ENCODE measurements at regions not wholly inside any gene's neighbourhood (a gene's known extent, or its start where the extent isn't known, plus 50 kb on each side); places are given as distances from the start of the nearest gene placed in this dataset.

DNA sequence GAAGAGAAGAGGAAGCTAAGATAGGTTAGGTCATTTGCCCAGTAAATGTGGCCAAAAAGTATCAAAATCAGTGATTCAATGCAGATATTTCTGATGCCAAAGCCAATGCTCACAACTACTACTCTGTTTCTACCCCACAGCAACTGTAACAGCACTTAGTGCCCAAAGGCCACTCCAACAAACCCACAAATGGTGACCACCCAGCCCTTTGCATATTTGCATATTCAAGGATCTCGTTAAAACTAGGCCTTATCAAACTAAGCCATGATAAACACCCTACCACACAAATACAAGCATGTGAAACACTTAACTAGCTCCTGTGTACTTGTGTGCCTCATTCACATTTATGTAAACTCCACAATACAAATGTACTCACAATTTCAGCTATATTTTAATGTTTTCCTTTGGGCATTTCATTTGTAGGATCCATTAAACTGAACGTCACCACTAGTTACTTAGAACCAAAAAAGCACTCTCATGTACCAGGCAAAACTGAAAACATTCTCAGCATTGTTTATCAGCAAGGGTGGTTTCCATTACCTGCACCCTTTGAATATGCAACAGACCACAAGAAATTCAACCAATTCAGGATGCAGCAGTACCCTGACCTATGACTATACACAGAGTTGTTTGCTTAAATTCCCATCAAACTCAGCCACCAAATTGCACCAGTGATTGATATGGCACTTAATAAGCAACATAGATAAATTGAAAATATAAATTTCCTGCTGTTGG is 111.2 kb upstream of the STT3B start:
- no peak for DNase-seq (ENCODE audit: low read depth in 2 of 2)

DNA sequence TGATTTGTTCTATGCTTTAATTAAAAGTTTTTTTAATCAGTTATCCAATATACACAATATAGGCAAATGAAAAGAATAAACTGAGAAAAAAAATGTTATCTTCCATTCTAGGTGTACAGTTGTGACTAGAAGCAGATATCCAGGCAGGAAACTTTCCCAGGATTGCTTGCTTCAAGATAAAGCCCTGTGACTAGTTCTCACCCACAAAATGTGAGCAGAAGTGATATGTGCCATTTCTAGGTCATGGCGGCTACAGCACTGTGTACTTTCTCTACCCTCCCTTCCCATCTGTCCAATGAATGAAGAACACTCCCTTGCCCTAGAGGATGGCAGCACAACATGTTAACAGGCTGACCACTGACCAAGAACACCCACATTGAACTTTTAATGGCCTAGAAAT is 110.5 kb upstream of the STT3B start:
- no peak for DNase-seq (ENCODE audit: low read depth in 2 of 2)

DNA sequence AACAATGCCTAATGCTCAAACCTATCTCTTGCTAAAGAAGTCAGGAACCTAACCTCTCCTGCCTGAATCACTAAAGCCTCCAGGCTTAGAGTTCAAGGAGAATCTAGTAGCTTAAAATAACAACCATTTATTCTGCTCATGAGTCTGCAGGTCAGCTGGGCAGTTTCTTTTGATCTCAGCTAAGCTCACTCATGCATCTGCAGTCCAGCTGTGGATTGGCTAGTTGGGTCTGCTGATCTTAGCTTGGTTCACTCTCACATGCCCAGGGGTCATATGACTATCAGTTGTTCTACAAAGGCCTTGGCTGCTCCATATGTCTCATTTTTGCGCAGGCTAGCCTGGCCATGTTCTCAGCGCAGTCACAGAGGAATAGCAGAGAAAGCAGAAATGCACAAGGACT is 109.2 kb upstream of the STT3B start:
- DNase-seq (ENCODE audit: low read depth in 2 of 2): no peak

DNA sequence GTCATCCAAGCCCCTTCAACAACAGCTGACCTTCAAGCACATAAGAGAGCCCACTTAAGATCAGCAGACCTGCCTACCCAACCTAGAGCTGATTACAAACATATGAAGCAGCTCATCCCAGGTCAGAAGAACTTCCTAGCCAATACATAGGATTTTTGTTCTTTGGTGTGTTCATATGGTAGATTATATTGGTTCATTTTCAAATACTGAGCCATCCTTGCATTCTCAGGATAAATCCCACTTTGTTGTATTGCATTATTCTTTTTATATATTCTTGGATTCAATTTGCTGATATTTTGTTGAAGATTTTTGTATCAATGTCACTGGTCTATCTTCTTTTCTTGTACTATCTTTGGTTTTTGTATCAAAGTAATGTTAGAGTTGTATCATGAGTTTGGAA is 107.3 kb upstream of the STT3B start:
- no peak for DNase-seq (ENCODE audit: low read depth in 2 of 2)

GRCh38 chr3:31427623-31428022 is 105.1 kb upstream of the STT3B start:
- DNase-seq (ENCODE audit: low read depth in 2 of 2): no peak

GRCh38 chr3:31431321-31431720 is 101.4 kb upstream of the STT3B start:
- no peak for DNase-seq (ENCODE audit: low read depth in 2 of 2)

- DNase-seq (ENCODE audit: low read depth in 2 of 2): no peak
These were observed 99.6 kb upstream of the STT3B start for GRCh38 chr3:31432897-31433678.

GRCh38 chr3:31433679-31433992 is 99.1 kb upstream of the STT3B start:
- no peak for DNase-seq (ENCODE audit: low read depth in 2 of 2)

GRCh38 chr3:31434819-31435218 is 97.9 kb upstream of the STT3B start:
- DNase-seq (ENCODE audit: low read depth in 2 of 2): no peak

DNA sequence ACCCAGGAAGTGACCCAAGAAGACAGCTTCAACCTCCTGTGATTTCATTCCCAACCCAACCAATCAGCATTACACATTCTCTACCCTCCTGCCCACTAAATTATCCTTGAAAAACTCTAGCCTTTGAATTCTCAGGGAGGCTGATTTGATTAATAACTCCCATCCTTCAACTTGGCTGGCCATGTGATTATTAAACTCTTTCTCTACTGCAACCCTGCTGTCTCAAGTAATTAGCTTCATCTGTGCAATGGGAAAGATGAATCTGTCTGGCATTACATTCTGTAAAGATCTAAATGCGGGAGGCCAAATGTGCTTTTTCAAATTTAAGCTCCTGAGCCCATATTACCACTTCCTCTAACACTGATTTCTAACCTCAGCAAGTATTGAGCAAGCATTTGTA is 95.9 kb upstream of the STT3B start:
- DNase-seq (ENCODE audit: low read depth in 2 of 2): no peak

DNA sequence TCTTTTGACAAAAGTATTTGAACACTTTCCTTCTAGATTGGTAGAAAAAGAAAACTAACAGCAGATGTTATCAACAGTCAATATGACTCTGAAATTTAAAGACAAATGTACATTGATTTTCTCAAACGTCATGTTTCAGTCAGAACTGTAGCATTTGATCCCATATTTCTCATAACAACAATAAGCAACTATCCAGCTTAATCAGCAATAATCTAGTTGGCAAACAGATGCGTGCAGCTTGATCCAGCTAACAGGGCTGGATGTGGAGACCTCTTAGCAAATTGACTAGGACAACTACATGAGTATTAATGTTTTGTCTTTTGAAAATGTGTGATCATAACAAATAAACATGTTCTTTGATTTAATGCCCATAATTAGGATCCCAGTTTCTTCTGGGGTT is 94.0 kb upstream of the STT3B start:
- DNase-seq (ENCODE audit: low read depth in 2 of 2): no peak

GRCh38 chr3:31439890-31440750 is 92.6 kb upstream of the STT3B start:
- no peak for DNase-seq (ENCODE audit: low read depth in 2 of 2)

- DNase-seq (ENCODE audit: low read depth in 2 of 2): no peak
These were observed 91.8 kb upstream of the STT3B start for GRCh38 chr3:31440878-31441277.

GRCh38 chr3:31442755-31443154 is 90.0 kb upstream of the STT3B start:
- DNase-seq (ENCODE audit: low read depth in 2 of 2): no peak

DNA sequence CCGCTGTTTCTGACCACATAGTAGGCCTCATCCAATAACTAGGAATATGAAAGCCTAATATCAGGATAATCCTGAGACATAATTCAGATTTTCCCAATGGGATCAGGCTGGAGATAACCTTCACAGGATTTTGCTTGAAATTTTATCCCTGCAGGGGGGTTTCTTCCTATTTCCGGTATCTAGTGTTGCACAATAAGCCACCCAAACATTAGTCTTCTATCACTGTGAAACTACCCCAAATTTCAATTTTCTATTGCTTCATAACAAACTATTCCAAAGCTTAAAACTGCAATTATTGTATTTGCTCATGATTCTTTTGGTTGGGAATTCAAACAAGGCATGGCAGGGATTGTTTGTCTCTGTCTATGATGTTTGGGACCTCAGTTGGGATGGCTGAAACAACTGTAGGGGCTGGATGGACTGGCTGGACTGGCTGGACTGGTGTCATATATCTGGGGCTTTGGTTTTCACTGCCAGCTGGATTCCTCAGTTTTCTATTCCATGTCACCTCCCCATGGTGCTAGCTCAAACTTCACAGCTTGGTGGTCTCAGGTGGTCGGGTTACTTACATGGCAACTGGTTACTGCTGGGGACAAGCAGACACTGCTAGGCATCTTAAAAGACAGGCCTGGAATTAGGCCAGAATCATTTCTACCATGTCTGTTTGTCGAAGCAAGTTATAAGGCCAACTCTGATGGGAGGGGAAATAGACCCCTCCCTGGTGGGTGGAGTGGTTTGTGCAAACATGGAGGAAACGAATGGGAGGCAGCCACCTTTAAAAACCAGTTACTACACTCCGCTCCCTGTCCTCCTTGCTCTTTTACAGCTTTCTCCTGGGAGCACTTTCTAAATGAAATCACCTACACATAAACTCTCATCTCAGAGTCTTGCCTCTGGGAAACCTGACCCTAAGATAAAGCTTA is 88.2 kb upstream of the STT3B start:
- DNase-seq (ENCODE audit: low read depth in 2 of 2): no peak

GRCh38 chr3:31445701-31446100 is 87.0 kb upstream of the STT3B start:
- no peak for DNase-seq (ENCODE audit: low read depth in 2 of 2)

GRCh38 chr3:31448035-31448881 is 84.5 kb upstream of the STT3B start:
- DNase-seq (ENCODE audit: low read depth in 2 of 2): no peak

- DNase-seq (ENCODE audit: low read depth in 2 of 2): no peak
These were observed 83.9 kb upstream of the STT3B start for GRCh38 chr3:31448882-31449243.

DNA sequence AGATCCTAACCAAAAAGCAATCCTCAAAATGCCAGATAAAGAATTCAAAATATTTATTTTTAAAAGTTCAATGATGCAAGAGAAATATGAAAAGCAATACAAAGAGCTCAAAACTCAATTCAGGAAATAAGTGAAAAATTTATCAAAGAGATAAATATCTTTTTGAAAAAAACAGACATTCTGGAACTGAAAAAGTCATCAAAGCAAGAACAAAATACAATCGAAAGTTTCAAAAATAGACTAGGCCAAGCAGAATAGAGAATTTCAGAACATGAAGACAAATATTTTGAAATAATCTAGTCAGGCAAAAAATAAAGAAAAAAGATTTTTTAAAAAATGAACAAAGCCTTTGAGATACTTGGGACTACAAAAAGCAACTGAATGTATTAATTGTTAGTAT is 83.4 kb upstream of the STT3B start:
- no peak for DNase-seq (ENCODE audit: low read depth in 2 of 2)

GRCh38 chr3:31450345-31450744 is 82.4 kb upstream of the STT3B start:
- no peak for DNase-seq (ENCODE audit: low read depth in 2 of 2)

Data from activated CD4-positive, alpha-beta T cell treated with anti-CD3 and anti-CD28 coated beads for 24 hours (primary cell).